Stomach (tissue), 4 donors: ENCODE measurements at regions not wholly inside any gene's neighbourhood (a gene's known extent, or its start where the extent isn't known, plus 50 kb on each side); places are given as distances from the start of the nearest gene placed in this dataset.

Experiments
- CTCF ChIP-seq, 7 experiments: fragments of 450-650 bp in 4 of 7; fragments of 200-600 bp in 3 of 7; sonication (generic) in 3 of 7; IDR thresholded peaks; one replicate each; pipeline ENCODE4 v1.5.1; 2016 to 2019; ENCODE audit warnings: antibody characterized with exemption in 7 of 7, control low read depth in 2 of 7, mild to moderate bottlenecking in 1 of 7
- POLR2AphosphoS5 ChIP-seq, 3 donors: sonication (generic); formaldehyde crosslinking; IDR thresholded peaks; one replicate each; pipeline ENCODE4 v1.6.1; 2016; ENCODE audit warnings: antibody characterized with exemption in 3 of 3

GRCh38 chr6:157728183-157728881 lies 94.7 kb upstream of the SNX9 start:
- no peak for TF ChIP-seq POLR2AphosphoS5 (IDR thresholded peaks at IDR 0.05)
- TF ChIP-seq CTCF (IDR thresholded peaks at IDR 0.05): no peak
